NCI-H2196 (cell line): ENCODE measurements at regions not wholly inside any gene's neighbourhood (a gene's known extent, or its start where the extent isn't known, plus 50 kb on each side); places are given as distances from the start of the nearest gene placed in this dataset.

Experiments used
- DNase-seq: peaks from one replicate; lab custom pipeline; 2025; ENCODE audit not compliant: unreplicated experiment; lab: John Stamatoyannopoulos, UW

DNA sequence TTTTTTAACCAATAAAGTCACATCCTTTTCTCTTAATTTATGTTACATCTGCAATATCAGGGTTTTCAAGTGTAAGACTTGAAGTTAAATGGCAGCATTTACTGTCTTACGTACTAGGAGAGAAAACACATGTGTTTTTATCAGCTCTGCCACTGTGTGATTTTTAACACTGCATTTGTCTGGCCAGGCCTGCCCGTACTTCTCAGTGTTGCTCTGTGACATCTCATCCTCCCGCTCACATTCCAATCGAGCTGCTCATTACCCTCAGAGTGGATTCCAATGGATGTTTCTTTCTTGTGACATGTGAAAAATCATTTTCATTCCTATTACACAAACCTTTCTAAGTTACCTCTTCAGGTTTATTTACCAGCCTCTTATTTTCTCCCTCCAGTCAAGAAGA lies 420.3 kb downstream of the FAT4 start:
- no peak for DNase-seq

DNA sequence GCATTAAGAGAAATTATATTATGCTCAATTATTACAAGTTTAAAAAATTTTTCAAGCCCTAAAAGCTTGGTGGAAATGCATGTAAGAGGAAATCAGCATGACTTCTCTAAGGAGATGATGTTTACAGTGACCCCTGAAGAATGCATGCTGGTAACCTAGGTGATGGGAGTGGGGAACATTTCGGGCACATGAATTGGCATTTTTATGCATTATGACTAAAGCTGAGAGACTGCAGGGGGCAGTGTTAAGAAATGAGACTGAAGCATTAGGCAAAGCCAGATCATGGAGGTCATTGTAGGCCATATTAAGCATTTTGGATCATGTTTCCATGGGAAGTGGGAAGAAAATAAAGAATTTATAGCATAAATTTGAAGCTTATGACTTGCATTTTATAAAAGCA lies 421.3 kb downstream of the FAT4 start:
- no peak for DNase-seq

DNA sequence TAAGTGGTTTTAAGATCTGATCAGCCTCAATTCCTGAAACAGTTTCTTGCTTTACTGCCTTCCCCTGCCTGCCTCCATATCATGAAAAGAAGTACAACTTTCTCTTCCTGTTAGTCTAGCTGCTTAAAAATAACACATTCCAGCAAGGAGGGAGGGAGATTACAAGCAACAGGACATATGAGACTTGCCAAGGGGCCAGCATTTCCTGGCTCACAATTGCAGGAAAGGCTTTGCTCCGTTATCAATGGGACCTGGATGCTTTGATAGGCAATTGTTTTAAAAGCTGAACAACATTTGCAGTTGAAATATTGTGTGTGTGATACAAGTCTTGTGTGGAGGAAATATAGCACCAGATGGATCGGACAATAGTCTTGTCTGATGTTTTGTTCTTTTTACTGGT lies 425.0 kb downstream of the FAT4 start:
- no peak for DNase-seq

DNA sequence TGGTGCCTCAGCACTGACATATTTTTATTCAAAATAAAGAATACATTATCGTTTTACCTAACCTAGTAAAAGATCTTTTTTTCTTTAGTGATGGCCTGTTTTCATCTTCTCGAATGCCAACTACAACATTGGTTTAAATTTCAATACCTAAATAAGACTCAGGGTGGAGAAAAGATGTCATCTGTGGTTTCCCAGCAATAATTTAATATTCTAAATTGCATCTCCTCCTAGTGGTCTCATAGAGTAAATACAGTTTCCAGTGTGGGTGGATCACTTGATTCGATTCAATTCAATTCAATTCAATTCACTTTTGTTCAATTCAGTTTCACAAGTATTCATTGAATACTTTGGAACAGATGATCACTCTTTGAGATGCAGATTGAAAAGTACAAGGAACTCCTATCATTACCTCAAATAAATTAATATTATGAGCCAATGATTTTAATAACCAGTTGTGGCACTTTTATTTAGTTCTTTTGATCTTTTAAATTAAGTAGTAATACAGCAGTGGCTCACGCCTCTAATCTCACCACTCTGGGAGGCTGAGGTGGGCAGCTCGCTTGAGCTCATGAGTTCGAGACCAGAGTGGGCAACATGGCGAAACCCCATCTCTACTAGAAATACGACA lies 427.2 kb downstream of the FAT4 start:
- no peak for DNase-seq

DNA sequence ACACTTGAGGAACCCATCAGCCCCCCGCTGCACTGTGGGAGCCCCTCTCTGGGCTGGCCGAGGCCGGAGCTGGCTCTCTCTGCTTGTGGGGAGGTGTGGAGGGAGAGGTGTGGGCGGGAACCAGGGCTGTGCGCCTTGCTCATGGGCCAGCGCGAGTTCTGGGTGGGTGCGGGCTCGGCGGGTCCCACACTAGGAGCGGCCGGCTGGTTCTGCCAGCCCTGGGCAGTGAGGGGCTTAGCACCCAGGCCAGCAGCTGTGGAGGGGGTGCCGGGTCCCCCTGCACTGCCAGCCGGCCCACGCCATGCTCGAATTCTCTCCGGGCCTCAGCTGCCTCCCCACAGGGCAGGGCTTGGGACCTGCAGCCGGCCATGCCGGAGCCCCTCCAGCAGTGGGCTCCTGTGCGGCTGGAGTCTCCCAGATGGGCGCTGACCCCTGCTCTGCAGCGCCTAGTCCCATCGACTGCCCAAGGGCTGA lies 430.2 kb downstream of the FAT4 start:
- DNase-seq = no peak

DNA sequence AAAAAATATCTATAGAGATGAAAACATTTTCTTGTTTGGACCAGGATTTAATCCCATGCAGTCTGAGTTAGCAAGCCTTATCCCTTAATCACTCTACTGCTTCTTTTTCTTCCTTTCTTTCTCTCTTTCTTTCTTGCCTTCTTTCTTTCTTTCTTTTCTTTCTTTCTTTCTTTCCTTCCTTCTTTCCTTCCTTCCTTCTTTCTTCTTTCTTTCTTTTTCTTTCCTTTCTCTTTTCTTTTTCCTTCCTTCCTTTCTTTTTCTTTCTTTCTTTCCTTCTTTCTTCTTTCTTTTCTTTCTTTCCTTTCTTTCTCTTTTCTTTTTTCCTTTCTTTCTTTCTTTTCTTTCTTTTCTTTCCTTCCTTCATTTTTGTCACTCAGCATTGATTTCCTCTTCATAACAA lies 434.6 kb downstream of the FAT4 start:
- DNase-seq = no peak

DNA sequence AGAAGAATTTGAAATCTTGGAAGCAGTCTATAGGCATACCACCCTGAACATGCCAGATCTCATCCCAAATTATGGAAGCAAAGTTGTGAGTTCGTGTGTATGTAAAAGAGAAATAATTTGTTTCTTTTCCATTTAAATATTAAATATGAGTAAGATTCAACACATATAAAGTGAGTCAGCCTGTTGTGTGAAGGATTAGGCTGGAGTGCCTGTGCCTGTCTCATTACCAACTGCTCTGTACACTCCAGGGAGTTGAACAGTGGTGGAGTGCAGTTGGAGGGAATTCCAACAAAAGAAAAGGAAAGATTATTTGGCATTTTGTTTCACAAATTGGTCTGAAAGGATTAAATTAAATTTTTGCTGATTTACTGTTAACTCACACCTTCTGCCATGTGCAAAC lies 435.6 kb downstream of the FAT4 start:
- DNase-seq = no peak

DNA sequence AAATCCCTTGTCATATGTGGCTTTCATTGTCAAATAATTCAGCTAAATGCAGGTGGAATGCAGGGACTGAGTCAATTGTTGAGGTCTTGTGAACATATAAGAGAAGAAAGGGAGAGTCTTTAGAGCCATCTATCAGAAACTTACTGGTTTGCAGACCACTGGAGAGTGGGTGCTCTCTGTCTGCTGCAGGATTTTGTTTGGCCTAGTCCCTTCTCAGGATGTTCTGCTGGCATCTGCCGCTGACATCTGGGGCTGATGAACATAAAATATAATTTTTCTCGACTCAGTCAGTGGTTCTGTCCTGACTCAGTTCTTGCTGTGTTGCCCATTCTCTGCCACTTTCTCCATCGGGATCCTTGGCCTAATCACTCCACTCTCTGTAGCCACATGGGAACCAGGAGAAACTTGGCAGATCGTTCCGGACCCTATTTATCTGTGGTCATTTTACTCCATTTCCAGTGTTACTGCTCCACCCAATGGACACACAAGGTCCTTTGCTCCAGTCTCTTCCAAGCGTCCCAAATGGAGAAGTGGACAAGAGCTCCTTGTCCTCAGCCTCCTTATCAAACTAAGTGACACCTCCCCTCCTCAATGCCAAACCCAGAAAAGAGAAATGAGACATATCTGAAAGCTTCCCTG lies 436.2 kb downstream of the FAT4 start:
- no peak for DNase-seq

DNA sequence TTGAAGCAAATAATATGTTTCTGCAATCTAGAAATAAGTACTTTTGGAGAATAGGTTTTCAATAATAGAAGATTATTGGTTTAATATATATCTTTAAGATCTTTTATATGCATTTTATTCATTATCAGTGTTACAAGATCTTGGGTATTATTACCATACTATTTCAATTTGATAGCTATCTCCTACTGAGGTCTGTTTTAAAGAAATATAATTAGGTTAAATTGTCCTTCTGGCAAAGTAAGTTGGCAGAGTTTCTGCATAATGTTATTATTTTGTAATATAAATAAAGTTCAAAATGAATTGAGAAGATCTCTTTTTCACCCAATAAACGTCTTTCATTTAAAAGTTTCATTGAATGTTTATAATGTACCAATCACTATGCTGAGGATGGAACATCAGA lies 443.7 kb downstream of the FAT4 start:
- DNase-seq = no peak

DNA sequence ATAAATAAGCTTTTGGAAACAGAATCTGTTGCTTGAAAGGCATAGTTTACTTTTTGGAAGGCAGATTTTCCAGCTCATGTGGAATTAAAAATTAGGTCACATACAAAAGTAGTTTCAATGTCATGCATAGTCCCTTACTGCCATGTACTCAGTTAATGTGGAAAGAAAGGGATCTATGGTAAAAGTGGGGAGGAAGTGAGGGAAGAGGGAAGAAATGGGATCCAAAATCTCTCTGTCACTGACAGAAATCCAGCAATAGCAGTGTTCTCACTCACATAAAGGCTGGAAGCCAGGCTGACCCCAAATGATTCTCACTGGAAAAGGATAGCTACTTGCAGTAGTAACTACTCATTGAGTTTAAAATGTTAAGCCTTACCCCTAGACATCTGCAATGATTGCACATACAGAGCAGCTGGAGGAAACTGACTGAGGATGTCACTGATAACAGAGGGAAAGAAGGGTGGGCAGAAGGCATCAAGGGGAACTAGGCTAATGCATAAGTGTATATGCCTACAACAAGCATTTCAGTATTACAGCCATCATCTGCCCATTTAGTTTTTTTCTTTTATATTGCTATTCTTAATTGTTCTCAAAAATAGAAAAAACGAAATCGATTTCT lies 445.6 kb downstream of the FAT4 start:
- no peak for DNase-seq

DNA sequence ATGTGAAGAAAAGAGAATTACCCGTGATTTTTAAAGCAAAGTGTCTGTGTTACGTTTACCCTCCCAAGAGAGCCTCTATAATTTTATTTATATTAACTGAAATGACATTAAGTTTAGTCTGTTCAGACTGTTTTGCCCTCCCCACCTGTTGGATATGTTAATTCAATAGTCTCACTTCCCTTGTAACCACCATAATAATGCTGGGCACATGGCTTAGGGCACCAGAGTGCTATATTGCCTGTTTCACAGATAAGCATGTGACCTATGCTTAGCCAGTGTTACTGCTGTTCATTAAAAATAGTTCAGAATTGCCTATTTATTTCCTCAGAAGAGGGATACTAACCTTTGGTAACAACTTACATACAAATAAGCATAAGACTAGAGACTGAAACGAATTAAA lies 446.2 kb downstream of the FAT4 start:
- no peak for DNase-seq

DNA sequence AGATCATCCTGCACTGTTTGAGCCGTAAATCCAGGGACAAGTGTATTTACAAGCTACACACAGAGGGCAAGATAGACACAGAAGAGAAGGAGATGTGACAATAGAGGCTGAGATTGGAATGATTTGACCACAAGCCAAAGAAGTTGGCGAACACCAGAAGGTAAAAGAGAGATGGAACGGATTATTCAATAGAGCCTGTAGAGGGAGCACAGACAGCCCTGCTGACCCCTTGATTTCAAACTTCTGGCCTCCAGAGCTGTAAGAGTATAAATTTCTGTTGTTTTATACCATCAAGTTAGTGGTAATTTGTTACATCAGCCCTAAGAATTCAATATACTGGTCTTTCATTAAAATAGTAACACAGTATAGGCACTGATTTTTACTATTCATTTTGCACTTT lies 447.8 kb downstream of the FAT4 start:
- DNase-seq = no peak

DNA sequence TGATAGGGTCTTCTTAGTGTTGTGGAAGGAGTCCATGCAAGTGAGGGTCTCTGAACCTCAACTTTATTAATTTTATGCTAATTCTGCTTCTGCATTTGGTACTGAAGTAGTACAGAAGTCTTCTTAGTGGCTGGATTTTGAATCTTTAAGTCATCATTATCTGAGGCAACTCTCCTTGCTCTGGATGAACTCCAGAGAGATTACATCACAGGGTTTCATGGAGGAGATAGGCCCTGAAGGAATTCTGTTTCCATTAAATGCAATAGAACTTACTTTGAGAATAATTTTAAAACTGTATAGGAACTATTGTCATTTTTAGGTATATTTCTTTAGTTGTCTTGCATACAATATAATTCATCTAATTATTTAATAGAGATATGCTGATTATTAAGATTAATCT lies 451.2 kb downstream of the FAT4 start:
- DNase-seq = no peak

DNA sequence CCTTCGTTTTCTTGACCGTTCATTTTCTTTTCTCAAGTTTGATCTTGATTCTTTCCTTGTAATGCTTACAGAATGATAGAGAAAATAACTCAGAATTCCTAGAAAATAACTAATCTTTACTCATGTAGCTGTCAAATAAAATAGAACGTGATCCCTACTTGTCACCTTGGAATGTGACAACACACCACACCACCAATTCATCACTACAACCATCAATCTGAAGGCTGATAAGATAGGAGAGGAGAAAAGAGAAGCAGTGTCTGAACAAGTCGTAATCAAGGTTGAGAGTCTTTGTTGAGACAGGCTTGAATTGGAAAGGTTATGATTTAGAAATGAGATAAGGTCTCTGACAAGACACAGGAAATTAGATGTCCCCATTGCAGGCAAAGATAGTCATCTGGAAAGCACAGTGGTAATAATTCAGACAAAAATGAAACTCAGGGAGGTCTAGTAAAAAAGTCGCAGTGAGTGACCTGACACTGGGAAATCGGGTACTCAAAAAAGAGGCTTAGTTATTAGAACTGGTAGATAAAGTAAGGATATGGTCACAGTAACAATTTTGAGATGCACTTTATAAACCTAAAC lies 456.2 kb downstream of the FAT4 start:
- DNase-seq = no peak

DNA sequence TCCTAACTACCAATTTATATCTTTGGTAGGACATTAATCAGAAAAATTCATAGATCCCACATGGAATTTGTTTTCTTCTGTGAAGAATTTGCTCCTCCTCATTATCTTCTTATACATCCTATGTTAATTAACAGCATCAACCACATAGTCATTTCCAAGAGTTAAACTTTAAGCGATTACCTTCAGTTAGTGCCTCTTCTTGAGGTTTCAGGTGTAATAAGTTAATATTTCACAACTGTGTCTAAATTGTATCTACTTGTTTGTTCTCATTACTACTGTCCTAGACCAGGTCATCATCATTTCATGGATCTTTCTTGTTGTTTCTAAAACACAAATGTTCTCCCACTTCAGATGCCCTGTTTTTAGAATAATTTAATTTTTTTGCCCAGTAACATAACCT lies 457.9 kb downstream of the FAT4 start:
- no peak for DNase-seq

DNA sequence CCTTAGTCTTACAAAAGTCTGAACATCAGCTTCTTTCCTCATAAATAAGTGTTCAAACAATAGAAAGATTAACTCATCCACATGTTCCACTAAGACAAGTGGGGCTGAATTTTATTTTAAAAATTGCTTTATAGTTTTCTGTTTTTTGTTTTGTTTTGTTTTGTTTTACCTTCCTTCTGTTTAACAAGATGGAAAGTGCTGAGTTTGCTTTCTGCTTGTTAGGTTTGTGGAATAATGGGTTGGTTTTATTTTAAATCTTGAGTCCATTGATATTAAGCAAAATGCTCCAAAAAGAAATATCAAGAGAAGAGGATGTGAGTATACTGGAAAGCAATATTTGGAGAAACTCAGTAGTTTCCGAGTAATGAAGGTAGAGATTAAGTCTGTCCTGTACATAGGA lies 458.7 kb downstream of the FAT4 start:
- DNase-seq = no peak

DNA sequence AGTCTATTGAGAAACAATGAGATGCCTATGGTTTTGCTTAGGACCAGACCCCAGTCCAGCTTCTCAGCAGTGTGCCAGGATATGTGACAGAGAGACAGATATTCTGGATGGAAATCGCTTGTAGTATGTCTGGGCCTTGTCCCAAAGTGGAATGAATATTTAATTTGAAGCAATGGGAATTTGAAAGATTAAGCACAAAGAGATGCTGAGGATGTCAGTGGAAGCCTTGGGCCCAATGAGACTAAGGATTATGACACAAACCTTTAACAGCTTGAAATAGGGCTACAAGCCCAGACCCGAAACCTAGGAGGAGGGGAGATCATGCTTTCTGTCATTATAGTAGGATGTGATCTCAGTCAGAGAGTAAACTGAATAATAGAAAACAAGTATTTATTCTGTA lies 459.2 kb downstream of the FAT4 start:
- DNase-seq = no peak

DNA sequence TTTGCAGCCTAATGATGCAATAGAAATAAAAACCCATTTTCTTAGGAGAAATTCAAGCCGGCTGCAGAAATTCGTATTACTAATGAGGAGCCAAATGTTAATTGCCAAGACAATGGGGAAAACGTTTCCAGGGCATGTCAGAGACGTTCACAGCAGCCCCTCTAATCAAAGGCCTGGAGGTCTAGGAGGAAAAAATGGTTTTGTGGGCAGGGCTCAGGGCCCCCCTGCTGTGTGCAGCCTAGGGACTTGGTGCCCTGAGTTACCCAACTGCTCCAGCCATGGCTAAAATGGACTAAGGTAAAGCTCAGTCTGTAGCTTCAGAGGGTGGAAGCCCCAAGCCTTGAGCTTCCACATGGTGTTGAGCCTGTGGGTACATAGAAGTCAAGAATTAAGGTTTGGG lies 461.4 kb downstream of the FAT4 start:
- DNase-seq = no peak

DNA sequence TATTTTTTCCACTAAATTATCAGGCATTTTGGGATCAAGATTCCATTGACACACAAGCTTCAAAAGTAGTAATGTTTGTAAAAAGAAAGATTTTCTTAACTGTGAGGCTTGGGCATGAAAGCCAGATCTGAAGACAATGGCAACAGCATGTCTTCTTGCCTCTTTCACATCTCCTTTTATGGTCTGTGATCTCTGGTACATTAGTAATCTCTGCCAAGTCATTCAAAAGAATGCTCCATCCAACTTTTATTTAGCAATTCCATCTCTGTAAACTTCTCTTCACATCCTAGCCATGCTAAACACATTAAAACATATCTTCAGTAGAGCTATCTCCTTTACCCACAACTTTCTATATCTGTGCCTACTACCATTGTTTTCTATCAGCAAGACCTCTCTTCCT lies 465.4 kb downstream of the FAT4 start:
- DNase-seq = no peak

DNA sequence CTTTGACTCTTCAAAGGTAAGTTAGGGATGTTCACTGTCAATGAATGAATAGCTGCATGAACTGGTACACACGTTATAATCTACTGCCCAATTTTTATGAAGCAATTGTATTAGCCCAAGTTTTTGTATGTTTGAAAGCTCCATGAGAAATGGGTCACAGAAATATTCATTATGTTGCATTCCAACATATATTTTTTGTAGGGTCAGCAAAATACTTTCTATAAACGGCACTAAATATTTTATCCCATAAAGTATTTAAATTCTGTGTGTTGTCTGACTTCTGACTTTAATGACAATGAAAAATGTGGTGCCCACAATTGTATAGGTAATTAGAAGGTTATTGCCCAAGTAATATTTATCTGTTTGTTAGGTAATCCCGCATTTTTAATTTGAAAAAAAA lies 466.0 kb downstream of the FAT4 start:
- no peak for DNase-seq

DNA sequence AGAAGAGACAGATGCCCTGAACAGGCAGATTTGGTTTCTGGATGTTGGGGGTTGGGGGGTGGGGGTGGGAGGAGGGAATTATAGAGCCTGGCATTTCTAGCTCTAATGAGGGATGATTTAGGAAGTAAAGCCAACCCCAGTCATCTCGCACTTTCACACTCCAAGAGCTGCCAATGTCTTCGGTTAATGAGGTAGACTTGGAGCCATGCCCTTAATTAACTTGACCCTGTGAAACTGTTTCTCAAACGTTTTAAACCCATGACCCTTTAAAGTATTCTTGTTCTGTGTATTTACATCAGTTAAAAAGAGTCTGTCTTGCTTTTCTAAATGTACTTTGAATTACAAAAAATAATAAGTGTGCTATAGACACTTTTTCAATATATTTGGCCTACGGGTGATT lies 466.9 kb downstream of the FAT4 start:
- DNase-seq = no peak

DNA sequence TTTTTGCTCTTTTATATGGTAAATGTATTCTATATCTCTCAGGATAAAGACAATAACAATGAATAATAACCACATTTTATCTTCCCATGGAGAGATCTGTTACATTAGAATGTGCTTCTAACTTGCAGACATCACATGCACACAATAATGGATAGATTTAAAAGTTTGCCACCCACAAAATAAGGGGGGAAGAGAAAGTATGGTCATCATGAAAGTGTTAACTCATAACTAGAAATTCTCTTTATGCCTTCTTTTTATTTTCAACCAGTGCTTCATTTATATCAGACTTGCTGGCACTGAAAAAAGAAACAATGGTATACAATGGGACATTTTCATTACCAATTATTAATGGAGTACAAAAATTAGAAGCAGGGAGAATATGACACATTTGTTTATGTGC lies 470.0 kb downstream of the FAT4 start:
- DNase-seq = no peak
